ENCODE measurements at regions not wholly inside any gene's neighbourhood (a gene's known extent, or its start where the extent isn't known, plus 50 kb on each side); places are given as distances from the start of the nearest gene placed in this dataset.

DNA sequence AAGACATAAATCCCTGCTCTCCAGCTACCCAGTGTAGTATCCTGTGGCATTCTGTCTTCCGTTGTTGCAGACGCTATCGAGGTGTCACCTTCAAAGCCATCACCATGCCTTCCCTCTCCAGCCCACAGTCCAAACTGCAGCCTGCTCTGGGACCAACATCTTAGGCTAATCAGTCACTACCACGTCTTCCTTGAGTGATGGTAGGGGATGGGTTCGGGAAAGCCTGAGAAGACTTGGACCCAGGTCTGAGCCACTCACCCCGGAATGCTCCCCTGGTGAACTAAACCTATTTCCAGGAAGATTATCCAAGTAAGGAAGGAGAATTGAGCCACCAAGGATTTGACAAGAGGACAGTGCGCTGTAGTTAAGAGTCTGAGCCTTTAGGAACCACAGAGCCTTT, 52.9 kb upstream of the IRX1 start:
- no peak for ATAC-seq

- ATAC-seq = no peak
Measured at GRCh38 chr5:3542158-3542557, 53.5 kb upstream of the IRX1 start.

DNA sequence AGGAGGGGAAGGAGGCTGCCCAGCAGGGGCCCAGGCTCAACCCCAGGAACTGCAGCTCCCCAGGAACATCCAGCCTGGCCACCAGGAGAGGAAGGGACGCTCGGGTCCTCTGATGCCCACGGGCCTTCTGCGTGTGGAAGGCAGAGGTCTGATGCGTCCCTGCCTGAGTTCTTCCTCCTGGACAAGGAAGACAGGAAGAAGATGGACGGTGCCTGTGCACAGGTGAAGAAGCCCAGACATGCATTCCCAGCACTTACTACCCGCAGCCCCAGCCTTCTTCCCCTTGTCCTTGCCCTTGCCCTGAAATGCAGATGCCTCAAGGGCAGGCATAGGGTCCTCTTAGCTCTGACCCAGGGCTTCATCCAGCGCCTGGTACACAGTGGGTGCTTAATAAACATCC, 56.7 kb upstream of the IRX1 start:
- ATAC-seq = no peak

GRCh38 chr5:3537942-3538341, 57.7 kb upstream of the IRX1 start:
- no peak for ATAC-seq

DNA sequence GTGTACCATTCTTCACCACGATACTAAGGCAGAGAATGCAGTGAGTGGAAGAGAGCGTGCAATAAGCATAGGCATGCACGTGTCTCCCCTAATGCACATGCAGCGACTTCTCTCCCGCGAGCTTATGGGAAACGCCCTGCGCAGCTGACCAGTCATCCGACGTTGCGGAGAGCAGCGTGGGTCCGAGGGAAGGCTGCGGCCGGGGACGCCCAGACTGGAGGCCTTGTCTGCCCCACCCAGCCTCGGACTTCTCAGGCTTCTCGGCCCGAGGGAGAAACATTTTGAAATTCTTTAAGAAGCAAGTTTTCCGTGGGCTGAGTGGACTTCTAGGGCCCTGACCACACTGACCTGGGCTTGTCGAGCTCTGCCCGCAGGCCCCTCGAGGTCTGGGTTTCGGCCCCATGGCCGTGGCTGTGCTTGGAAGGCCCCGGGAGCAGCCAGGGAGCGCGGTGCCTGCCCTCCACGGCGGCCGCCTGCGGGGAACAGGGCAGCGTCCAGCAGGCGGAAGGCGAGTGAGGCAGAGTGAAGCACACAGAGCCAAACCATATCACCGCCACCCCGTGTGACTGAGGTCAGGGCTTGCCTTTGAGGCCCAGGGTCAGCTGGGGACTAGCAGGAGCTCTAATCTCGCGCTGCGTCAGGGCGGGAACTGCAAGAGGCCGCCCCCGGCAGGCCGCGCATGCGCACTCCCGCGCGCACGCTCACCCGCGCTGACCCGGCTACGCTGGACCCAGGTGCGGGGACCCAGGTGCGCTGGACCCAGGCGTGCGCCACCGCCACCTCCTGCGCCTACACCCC, 60.0 kb upstream of the IRX1 start:
- no peak for ATAC-seq

DNA sequence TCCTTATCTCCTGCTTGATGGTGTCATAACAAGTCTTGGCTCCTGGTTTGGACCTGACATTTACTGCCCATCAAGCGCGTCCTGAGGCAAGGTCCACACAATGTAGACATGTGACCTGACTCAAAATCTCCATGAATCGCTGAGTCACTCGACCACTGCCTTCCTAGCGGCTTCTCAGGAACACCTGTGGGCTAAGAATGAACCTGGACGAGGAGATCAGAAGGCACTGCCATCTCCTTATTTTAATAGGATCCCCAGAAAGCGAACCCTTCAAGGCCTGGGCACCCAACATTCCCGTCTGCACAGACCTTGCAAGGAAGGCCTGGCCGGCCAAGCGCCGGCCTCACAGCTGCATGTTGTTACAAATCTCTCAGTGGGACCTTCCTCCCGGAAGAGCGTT, 60.6 kb upstream of the IRX1 start:
- ATAC-seq = no peak

DNA sequence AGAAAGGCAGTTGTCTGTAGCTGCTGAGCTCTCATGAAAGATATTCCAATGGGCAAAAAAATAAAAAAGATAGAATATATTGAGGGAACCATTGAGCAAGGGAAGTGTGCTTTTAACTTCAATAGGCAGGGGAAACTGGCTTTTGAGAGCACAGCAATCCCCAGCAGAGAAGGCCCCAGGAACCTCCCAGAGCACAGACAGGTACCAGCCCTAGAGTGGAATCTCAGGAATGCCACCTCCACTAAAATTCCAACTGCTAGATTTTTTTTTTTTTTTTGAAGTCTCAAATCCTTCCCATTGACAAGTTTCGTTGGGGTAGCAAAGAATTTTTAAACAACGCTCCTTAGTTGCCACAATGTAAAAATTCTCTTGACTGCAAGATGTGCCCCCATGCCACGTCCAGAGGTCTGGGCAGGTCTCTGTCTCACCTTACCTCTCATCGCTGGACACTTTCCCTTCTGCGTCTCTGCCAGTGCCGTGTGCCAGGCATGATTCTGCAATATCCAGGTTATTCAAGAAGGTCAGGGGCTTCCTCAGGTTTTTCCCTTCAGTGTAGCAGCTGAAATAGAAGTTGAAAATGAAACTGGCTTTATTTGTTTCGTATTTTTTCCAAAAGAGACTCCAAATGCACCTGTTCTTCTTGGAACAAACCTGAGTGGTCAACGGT, 64.2 kb upstream of the IRX1 start:
- ATAC-seq = no peak

GRCh38 chr5:3530251-3530650, 65.4 kb upstream of the IRX1 start:
- no peak for ATAC-seq

DNA sequence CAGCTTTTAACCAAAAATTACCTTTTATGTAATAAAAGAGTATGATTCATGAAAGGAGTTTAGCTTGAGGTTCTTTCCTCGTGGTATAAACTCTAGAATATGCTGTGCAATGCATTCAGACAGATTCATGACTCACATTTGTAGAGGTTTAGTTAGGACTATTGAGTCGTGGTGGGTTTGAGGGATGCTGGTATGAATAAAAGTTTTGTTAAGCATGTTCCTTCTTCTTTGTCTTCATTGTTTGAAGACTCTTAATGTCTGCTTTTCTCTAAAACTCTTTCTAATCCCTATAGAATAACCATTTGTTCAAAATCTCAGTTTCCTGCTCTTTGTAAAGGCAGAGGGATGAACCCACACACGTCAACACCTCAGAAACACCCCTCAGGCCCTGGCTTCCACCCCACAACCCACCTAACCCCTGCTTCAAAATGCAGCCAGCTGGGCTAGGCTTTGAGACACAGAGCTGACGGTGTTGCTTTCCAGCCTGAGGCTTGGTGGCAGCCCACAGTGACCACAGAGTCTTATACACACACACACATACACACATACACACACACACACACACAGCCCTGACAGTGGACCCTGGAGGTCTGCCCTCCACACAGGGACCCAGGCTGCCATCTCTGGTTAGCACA, 69.0 kb upstream of the IRX1 start:
- ATAC-seq = no peak

DNA sequence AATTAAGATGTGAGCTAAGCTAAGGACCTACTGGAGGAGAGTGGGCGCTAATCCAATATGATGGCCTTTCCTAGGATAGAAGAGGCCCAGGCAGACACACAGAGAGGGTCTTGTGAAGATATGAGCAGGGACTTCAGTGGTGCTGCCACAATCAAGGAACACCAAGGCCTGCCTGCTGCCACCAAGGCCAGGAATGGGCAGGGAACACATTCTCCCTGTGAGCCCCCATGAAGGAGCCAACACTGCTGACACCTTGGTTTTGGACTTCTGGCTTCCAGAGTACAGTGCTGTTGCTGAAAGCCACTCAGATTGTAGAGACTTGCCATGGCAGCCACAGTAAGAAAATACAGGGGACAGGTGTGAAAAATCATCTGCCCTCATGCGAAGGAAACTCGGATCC, 73.1 kb upstream of the IRX1 start:
- ATAC-seq = no peak

GRCh38 chr5:3518576-3518975, 77.1 kb upstream of the IRX1 start:
- no peak for ATAC-seq

- ATAC-seq = no peak
Measured at GRCh38 chr5:3518051-3518450, 77.6 kb upstream of the IRX1 start.

- ATAC-seq = no peak
Measured at GRCh38 chr5:3517348-3517747, 78.3 kb upstream of the IRX1 start.

DNA sequence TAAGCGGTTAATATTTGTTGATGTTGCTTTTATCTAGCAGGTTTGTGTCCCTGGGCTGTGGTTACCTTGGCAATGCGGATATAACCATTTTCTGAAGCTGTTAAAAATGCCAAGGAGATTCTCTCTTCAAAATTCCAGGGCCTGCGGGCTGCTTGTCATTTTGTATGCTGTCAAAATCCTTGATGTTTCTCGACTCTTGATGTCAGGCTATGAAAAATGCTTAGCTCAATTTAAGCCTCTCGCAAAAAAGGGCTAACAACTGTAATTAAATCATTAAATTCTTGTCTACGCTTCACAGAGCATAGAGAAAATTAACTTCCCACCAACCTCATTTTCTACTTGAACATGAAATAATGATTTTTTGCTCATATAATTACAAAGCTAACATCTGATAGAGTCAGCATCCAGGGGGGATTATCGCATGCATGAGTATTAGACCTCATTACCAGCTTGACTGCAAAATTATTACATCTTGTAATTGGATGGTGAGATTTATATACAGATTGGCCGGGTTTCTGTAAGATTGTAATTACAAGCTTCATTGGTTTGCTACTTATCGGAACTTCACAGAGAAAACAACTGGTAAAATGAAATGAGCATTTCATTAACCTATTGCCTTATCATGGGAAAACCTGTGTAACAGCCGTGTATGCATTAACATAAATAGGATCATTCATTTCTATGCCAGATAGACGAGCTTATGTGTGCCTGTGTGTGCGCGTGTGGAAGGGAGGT, 83.1 kb upstream of the IRX1 start:
- ATAC-seq = no peak

GRCh38 chr5:3511934-3512333, 83.7 kb upstream of the IRX1 start:
- no peak for ATAC-seq

DNA sequence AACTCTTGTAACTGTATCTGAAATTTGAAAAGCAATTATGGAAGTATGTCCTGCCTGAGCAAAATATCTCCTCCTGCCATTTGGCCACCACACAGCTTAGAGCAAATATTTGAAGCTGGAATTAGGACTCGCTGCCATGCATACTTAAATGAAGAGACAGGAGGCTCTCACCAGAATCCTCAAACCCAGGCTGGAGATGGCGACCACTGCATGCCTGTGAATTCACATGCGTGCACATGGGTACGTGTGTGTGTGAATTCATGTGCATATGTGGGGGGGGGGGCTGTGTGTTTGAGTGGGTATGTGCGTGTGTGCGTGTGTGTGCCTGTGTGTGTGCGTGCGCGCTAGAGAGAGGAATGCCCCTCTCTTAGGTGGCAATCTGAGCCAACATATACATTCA, 84.1 kb upstream of the IRX1 start:
- no peak for ATAC-seq

DNA sequence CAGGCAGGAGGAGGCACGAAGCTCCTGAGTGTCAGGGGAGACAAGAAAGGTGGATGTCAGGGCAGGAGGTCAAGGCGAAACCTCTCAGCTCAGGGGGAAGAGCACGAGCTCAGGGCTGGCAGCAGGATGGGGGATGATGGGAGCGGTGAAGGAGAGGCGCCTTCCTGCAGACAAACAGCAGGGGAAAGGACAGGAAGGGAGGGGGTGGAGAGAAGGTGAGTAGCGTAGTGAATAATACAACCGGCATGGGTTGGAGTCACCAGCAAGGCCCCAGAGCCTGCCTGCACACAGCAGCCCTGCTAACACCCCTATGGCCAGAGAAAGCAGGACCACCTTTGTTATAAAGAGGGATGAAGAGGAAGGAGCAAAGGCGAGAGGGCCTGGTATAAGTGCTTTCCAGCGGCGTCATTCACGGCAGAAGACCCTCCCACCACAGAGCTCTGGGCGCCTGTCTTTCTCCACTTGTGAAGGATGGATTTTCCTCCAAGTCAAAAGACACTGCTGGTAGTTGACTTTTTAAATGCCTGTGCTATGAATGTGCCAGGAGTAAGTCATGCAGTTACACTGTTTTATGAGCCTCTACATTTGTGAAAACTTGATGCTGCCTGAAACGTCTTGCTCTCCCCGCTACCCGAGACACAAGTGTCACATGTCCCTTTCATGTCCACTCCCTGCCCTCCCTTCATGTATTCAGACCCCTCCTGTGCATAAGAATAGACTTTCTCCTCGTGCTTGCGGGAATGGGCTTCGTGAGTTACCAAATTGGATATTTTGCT, 84.8 kb upstream of the IRX1 start:
- ATAC-seq = no peak

DNA sequence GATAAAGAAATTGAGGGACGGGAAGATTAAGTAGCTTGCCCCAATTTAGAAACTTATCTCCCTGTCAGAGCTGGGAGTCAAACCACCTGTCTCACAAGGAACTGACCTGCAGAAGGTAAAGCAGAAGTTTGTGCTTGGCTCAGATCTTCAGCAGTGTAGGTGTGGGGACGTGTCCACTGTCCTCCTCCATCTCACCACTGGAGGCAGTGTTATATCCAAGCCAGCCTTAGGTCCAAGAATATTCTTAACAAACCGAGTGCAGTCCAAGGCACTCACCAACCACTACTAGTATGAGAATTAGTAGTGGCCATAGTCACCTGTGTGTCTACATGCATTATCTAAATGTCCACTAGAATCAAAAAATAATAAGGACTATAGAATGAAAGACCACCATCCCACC, 86.3 kb upstream of the IRX1 start:
- no peak for ATAC-seq

GRCh38 chr5:3508395-3508794, 87.2 kb upstream of the IRX1 start:
- ATAC-seq = no peak

DNA sequence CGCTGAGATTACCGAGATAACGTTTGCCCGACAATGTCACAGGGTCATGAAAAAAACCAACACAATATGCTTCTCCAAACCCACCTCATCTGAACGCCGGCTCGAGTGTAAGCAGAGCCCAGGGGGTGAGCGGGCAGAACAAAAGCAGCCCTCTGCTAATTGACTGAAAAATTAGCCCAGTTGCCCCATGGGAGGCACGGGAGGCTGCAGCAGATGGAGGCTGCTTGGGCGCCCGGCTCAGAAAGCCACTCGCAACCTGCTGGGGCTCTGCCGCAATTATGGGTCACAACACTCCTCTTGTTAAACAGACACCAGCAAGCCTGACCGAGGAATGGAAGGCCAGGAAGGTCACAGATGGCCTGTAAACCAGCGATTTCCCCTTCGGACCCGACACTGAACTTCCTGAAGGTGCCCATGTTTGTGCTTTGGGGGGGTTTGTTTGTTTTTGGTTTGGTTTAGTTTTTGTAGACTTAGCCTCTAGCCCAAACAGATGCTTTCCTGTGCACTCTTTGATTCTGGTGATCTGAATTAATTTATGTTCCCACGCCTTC, 104.6 kb upstream of the IRX1 start:
- ATAC-seq = no peak

DNA sequence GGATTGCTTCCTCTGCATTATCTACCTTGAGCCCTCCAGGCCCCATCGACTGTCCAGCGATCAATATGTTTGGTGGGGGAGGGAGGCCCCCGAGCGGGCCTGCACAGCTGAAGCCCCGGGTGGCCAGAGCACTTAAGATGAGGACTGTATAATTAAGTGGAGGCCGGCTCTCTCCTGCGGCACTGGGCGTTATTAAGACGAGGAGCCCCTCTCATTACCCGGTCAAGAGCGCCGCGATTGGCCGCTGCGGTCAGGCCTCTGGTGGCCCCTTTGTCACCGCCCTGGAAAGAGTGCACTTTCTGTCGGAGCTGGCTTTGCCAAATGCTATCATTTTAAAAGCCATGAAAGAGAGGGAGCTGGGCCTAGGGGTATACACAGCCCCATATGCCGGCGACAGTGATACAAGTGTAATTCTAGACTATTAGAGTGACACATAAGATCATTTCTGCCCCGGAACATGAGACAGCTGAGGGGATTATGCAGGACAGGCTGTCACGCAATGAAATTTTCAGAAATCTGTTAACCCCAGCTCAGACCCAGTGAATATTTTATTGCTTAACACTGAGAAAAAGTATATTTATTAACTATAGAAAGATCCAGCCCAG, 106.3 kb upstream of the IRX1 start:
- no peak for ATAC-seq

DNA sequence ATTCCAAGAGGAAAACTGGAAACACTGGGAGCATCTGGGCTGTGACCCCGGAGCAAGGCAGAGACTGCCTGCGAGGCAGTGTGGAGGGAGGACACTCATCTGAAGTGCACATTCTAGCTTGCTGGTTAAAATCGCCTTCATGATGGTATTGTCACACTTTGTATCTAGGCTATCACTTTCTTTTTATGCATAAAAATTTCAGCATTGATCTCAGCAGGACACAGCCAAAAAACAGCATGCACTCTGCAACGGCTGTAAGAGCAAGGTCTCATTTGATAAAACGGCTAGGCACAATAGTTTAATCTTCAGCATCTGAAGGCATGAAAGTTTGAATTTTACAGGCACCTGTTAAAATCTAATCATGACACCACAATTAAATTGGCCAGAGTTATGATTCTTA, 110.8 kb upstream of the IRX1 start:
- ATAC-seq = no peak
